HCT116 (cell line): ENCODE measurements at regions not wholly inside any gene's neighbourhood (a gene's known extent, or its start where the extent isn't known, plus 50 kb on each side); places are given as distances from the start of the nearest gene placed in this dataset.

Source experiments
- ATAC-seq: fragments of 200-7000 bp; cut with Tn5 transposase; 2 replicates; pipeline ENCODE4 v1.9.1; 2020; ENCODE audit warnings: mild to moderate bottlenecking, moderate library complexity
- BruUV-seq: library from RNA; stranded (reverse); fragments of 400-500 nt; replicated peaks from 2 replicates; lab custom pipeline; 2021; lab: Mats Ljungman, UMichigan
- CTCF ChIA-PET: fragments of 300-600 bp; sonication (Branson Sonifier 250); formaldehyde crosslinking; loops from one replicate; lab custom pipeline; 2021; ENCODE audit warnings: antibody characterized with exemption; lab: Charles Lee
- POLR2A ChIA-PET: fragments of 300-600, 350-600 bp; sonication (Branson Sonifier 250); formaldehyde crosslinking; loops from one replicate; lab custom pipeline; 2021; ENCODE audit warnings: antibody characterized with exemption; lab: Charles Lee
- RAD21 ChIA-PET, 2 experiments: fragments of 300-600 bp; sonication (Branson Sonifier 250); formaldehyde crosslinking; loops; one replicate each; lab custom pipeline; 2023; ENCODE audit warnings: low total read pairs in 2 of 2; ENCODE audit not compliant: uncharacterized antibody in 2 of 2, unreplicated experiment in 2 of 2, low non-redundant PET in 1 of 2; lab: Charles Lee
- DNase-seq: peaks from one replicate; pipeline ENCODE4 v3.0.0-alpha.2; 2010; ENCODE audit warnings: low read depth, low spot score
- H2AFZ ChIP-seq: fragments of 200-600 bp; shearing (Covaris generic), sonication (generic); 2 replicates; pipeline ENCODE4 v1.6.1; 2017; ENCODE audit warnings: low read depth, mixed run types, mixed read lengths, antibody characterized with exemption, low read length; ENCODE audit not compliant: poor library complexity, severe bottlenecking
- H3K27ac ChIP-seq: 2 replicates; pipeline ENCODE4 v1.5.1; 2012; ENCODE audit warnings: low read depth, low read length
- H3K27me3 ChIP-seq: fragments of 200-600 bp; sonication (generic); 2 replicates; pipeline ENCODE4 v1.6.1; 2016; ENCODE audit warnings: mixed run types, low read length, mixed read lengths; ENCODE audit not compliant: insufficient read depth
- H3K36me3 ChIP-seq, 2 experiments: fragments of 200-500 bp in 1 of 2; fragments of 200-600 bp in 1 of 2; sonication (Bioruptor generic) in 1 of 2; sonication (generic) in 1 of 2; 2 replicates each; pipeline versions ENCODE4 v1.5.1 to v1.6.1; 2014 to 2016; ENCODE audit warnings: low read length in 2 of 2, inconsistent platforms in 1 of 2, mixed read lengths in 1 of 2, mixed run types in 1 of 2; ENCODE audit not compliant: insufficient read depth in 2 of 2, control insufficient read depth in 1 of 2
- H3K4me1 ChIP-seq, 2 experiments: fragments of 200-600 bp in 1 of 2; sonication (generic) in 1 of 2; 2 replicates each; pipeline versions ENCODE4 v1.5.1 to v1.6.1; 2012 to 2017; ENCODE audit warnings: low read length in 2 of 2, inconsistent platforms in 1 of 2, mild to moderate bottlenecking in 1 of 2, mixed read lengths in 1 of 2, mixed run types in 1 of 2, moderate library complexity in 1 of 2; ENCODE audit not compliant: insufficient read depth in 2 of 2, control insufficient read depth in 1 of 2
- H3K4me2 ChIP-seq: fragments of 200-600 bp; sonication (generic); 2 replicates; pipeline ENCODE4 v1.6.1; 2017; ENCODE audit warnings: mixed run types, low read length, mixed read lengths
- H3K4me3 ChIP-seq, 2 experiments: fragments of 200-600 bp in 1 of 2; sonication (generic) in 1 of 2; replicated peaks in 1 of 2; 2 replicates each; pipeline ENCODE4 v1.5.1; 2011 to 2016; ENCODE audit warnings: low read length in 2 of 2, control low read depth in 1 of 2, low read depth in 1 of 2, mild to moderate bottlenecking in 1 of 2, mixed read lengths in 1 of 2, mixed run types in 1 of 2
- H3K79me2 ChIP-seq: fragments of 200-600 bp; sonication (generic); 2 replicates; pipeline ENCODE4 v1.6.1; 2017; ENCODE audit warnings: mild to moderate bottlenecking, mixed run types, low read length, moderate library complexity, mixed read lengths; ENCODE audit not compliant: insufficient read depth
- H3K9ac ChIP-seq: fragments of 200-600 bp; sonication (generic); 2 replicates; pipeline ENCODE4 v1.6.1; 2016; ENCODE audit warnings: low read length, mixed read lengths
- H3K9me2 ChIP-seq: fragments of 200-600 bp; sonication (generic), shearing (Covaris generic); 2 replicates; pipeline ENCODE4 v1.6.1; 2017; ENCODE audit warnings: mixed run types, mild to moderate bottlenecking, moderate library complexity; ENCODE audit not compliant: insufficient read depth
- H3K9me3 ChIP-seq, 2 experiments: fragments of 200-500 bp in 1 of 2; fragments of 200-600 bp in 1 of 2; sonication (Bioruptor generic) in 1 of 2; sonication (generic) in 1 of 2; 2 replicates each; pipeline ENCODE4 v1.6.1; 2014 to 2017; ENCODE audit warnings: low read length in 2 of 2, mixed read lengths in 2 of 2, inconsistent platforms in 1 of 2, low read depth in 1 of 2, mild to moderate bottlenecking in 1 of 2, mixed run types in 1 of 2, moderate library complexity in 1 of 2; ENCODE audit not compliant: control insufficient read depth in 1 of 2, insufficient read depth in 1 of 2
- H4K20me1 ChIP-seq: fragments of 200-600 bp; sonication (generic), shearing (Covaris generic); 2 replicates; pipeline ENCODE4 v1.6.1; 2017; ENCODE audit warnings: mixed run types, mild to moderate bottlenecking, moderate library complexity; ENCODE audit not compliant: insufficient read depth
- ATF3 ChIP-seq: IDR thresholded peaks from 2 replicates; pipeline ENCODE4 v1.6.1; 2012
- CBX3 ChIP-seq: IDR thresholded peaks from 2 replicates; pipeline ENCODE4 v1.6.1; 2012; ENCODE audit warnings: low read depth
- CEBPB ChIP-seq: IDR thresholded peaks from 2 replicates; pipeline ENCODE4 v1.6.1; 2012; ENCODE audit warnings: low read depth
- CTCF ChIP-seq, 3 experiments: fragments of 200-600 bp in 1 of 3; sonication (generic) in 1 of 3; IDR thresholded peaks in 2 of 3; conservative IDR thresholded peaks in 1 of 3; 2 replicates each; pipeline ENCODE4 v1.5.1; 2012 to 2017; ENCODE audit warnings: low read depth in 2 of 3, low read length in 2 of 3, antibody characterized with exemption in 1 of 3, borderline replicate concordance in 1 of 3, control low read depth in 1 of 3, mild to moderate bottlenecking in 1 of 3, mixed read lengths in 1 of 3, mixed run types in 1 of 3, moderate library complexity in 1 of 3; ENCODE audit not compliant: insufficient read depth in 1 of 3
- ELF1 ChIP-seq: IDR thresholded peaks from 2 replicates; pipeline ENCODE4 v1.6.1; 2012; ENCODE audit warnings: low read depth, borderline replicate concordance
- EZH2 ChIP-seq: fragments of 200-600 bp; sonication (generic); IDR thresholded peaks from 2 replicates; pipeline ENCODE4 v1.6.1; 2017; ENCODE audit warnings: antibody characterized with exemption, mixed run types
- EZH2phosphoT487 ChIP-seq: fragments of 200-600 bp; IDR thresholded peaks from 2 replicates; pipeline ENCODE4 v1.6.1; 2018; ENCODE audit warnings: antibody characterized with exemption, borderline replicate concordance
- FOSL1 ChIP-seq: IDR thresholded peaks from 2 replicates; pipeline ENCODE4 v1.6.1; 2012; ENCODE audit warnings: low read depth
- JUND ChIP-seq: IDR thresholded peaks from 2 replicates; pipeline ENCODE4 v1.6.1; 2012
- MAX ChIP-seq: IDR thresholded peaks from 2 replicates; pipeline ENCODE4 v1.6.1; 2012
- POLR2A ChIP-seq: IDR thresholded peaks from 2 replicates; pipeline ENCODE4 v1.7.0; 2011; ENCODE audit warnings: borderline replicate concordance; ENCODE audit not compliant: insufficient read depth, insufficient read length; ENCODE audit errors: extremely low read depth
- RAD21 ChIP-seq: IDR thresholded peaks from 2 replicates; pipeline ENCODE4 v1.6.1; 2012; ENCODE audit warnings: low read depth, mild to moderate bottlenecking
- REST ChIP-seq: IDR thresholded peaks from 2 replicates; pipeline ENCODE4 v1.6.1; 2012; ENCODE audit warnings: low read depth
- SP1 ChIP-seq: IDR thresholded peaks from 2 replicates; pipeline ENCODE4 v1.6.1; 2012; ENCODE audit warnings: low read depth
- SRF ChIP-seq: IDR thresholded peaks from 2 replicates; pipeline ENCODE4 v1.6.1; 2012; ENCODE audit warnings: low read depth
- TCF7L2 ChIP-seq: IDR thresholded peaks from 2 replicates; pipeline ENCODE4 v1.7.0; 2011; ENCODE audit warnings: borderline replicate concordance, inconsistent platforms; ENCODE audit not compliant: insufficient read depth, insufficient read length; ENCODE audit errors: extremely low read depth
- ZFX ChIP-seq: fragments of 450-650 bp; IDR thresholded peaks from 2 replicates; pipeline ENCODE4 v1.6.1; 2017
- ZNF274 ChIP-seq: fragments of 200-500 bp; sonication (Bioruptor generic); IDR thresholded peaks from 2 replicates; pipeline ENCODE4 v1.6.1; 2014; ENCODE audit warnings: mild to moderate bottlenecking, low read depth, low read length, inconsistent platforms
- intact Hi-C: fragments of 100-400 bp; cut with micrococcal nuclease; formaldehyde crosslinking; loops from 2 replicates; pipeline ENCODE4 v1.10.0; 2022

- no peak overlapping the region for H3K4me2 ChIP-seq
- H3K27ac ChIP-seq, result no peak overlapping the region
- intact Hi-C loops, result loop anchor here (2.0 kb wide), 1 partner anchor 692 kb away; no protein-coding TSS in a partner anchor
- no peak overlapping the region for H3K9ac ChIP-seq
- no TSS peak for BruUV-seq
- H3K9me3 ChIP-seq, result no peaks in the 10 kb centered on the region
- no peaks in the 10 kb centered on the region for H4K20me1 ChIP-seq
- H3K36me3 ChIP-seq, result no peaks in the 10 kb centered on the region
- RAD21 ChIA-PET, result no interaction called here
- no peaks in the 10 kb centered on the region for H3K9me2 ChIP-seq
- H2AFZ ChIP-seq, result no peak overlapping the region
- ATAC-seq, result no peak
- H3K4me1 ChIP-seq, result no peaks in the 10 kb centered on the region
- POLR2A ChIA-PET, result no interaction called here
- CTCF ChIA-PET, result no interaction called here
- H3K79me2 ChIP-seq, result no peaks in the 10 kb centered on the region
- no peaks in the 10 kb centered on the region for H3K27me3 ChIP-seq
- no peak for DNase-seq
- TF ChIP-seq EZH2 (no peak), ZNF274 (no peak), ATF3 (no peak), CBX3 (no peak), ELF1 (no peak), FOSL1 (no peak), TCF7L2 (no peak), SP1 (no peak), JUND (no peak), REST (no peak), EZH2phosphoT487 (no peak), ZFX (no peak), CEBPB (no peak), MAX (no peak), CTCF (IDR thresholded peaks at IDR 0.05 in 2 of 3, conservative IDR thresholded peaks at IDR 0.05 in 1 of 3; ENCODE audit: borderline replicate concordance in 1 of 3, insufficient read depth in 1 of 3, low read depth in 2 of 3, low read length in 2 of 3) (no peak), SRF (no peak), RAD21 (no peak), POLR2A (no peak)
- TF ChIP-seq, all 23 proteins: peak for 0
- H3K4me3 ChIP-seq, result no peak overlapping the region
Observed at GRCh38 chr2:855177-855576, 95.5 kb upstream of the SNTG2 start.
